NCI-H2196 (cell line): ENCODE measurements at regions not wholly inside any gene's neighbourhood (a gene's known extent, or its start where the extent isn't known, plus 50 kb on each side); places are given as distances from the start of the nearest gene placed in this dataset.

ENCODE experiments used
- DNase-seq: peaks from one replicate; lab custom pipeline; 2025; ENCODE audit not compliant: unreplicated experiment; lab: John Stamatoyannopoulos, UW

DNA sequence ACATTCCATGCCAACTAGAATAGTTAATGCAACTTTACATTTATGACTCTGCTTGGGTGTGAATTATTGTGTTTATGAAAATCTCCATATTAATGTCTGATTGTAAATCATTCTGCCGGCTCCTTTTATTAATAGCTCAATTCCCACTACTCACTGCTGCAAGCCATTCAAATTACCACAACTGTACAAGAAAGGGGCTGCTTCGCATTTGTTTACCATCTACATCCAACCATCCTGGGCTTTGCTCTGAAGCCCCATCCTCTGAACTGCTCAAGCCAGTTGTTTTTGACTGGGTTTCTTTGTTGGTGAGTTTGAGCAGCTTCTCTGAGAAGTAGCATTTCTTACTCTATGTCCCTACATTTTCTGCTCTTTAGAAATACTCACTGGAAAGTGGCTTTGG, 451.6 kb upstream of the CADM1 start:
- DNase-seq = no peak

- DNase-seq = no peak
Observed at GRCh38 chr11:115950660-115951059, 446.4 kb upstream of the CADM1 start.

- DNase-seq = no peak
Observed at GRCh38 chr11:115944596-115944995, 440.4 kb upstream of the CADM1 start.

- no peak for DNase-seq
Observed at GRCh38 chr11:115942011-115942410, 437.8 kb upstream of the CADM1 start.

DNA sequence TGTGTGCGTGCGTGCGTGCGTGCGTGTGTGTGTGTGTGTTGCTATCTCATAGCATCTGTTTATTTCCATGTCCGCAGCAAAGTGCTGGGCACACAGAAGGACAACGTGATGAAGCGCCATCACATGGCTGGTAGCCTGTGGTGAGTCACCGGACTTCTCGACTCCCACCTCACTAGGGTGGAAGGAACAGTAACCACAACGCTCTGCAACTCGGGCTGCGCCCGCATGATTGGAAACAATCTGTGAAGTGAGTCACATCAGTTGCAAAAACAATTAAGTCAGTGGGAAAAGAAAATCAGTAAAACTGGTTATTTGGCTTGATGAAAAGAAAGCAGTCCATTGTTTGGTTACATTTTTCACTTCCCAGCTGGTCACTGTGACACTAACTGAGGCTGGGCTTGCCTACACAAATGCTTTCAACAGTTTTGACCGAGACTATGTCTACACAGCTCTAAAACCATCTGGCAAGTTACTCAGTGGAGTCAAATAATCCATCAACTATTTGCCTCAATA, 437.3 kb upstream of the CADM1 start:
- no peak for DNase-seq

DNA sequence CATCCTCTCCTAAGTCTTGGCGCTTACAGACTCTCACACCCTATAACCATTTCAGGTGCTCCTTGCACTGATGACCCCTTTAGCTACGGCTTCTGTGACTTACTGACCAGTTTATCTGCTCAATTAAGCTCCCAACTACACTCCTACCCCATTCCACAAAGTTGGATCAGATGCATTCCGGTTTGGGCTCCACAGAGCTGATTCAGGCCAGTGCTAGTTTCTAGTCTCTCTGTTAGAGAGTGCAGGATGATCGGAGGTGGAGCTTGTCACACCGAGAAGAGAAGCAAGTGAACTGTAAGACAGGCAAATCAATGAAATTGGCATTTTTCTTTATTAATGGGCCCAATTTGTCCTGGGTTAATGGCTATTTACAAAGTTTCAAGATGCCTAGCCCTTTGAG, 436.8 kb upstream of the CADM1 start:
- no peak for DNase-seq

DNA sequence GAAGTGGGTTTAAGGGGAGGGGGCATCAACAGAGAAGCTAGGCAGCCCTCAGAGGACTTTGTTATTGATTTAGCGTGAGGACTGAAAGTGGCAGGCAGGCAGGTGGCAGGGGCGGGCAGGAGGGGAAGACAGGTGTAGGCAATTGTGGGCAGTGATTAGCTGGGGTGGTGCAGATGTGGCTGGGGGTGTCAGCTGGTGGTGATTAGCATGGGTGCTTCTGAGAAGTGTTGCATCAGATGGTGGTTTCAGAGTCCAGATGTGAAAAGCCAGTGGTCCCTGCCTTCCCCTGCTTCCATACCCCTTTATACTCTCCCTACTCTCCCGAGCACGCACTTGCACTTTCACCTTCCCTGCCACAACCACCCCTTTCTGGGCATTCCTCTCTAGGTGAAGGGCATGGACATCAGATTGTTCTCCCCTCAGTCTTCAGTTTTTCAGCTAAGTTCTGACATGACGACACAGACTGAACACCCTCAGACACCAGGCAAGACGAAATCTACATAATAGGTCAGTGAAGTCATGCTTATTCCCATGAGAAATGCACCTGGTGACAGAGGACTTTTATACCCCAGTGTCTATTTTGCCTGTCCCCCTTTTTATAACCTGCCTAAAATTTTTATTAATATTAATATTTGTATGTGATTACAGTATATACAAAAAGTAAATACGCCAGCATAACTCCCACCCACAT, 435.7 kb upstream of the CADM1 start:
- no peak for DNase-seq

- no peak for DNase-seq
Observed at GRCh38 chr11:115939104-115939730, 435.0 kb upstream of the CADM1 start.

DNA sequence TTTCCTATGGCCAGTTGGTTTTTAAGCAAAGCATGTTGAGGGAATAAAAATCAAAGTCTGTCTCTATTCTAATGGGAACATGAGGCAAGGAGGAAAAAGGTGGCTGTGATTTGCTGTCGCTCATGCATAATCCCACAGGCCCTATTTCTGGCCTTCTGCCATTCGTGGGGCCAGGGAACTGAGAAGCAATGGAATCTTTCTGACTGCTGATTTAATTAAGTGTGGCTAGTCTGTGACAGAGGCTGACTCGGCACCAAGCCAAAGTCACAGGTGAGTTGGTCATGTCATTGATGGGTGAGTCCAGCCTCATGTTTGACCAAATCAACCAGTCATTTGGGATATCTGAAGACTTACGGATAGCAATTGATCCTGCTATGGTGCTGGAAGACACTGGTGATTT, 429.3 kb upstream of the CADM1 start:
- DNase-seq = no peak

- DNase-seq = no peak
Observed at GRCh38 chr11:115931548-115932083, 427.4 kb upstream of the CADM1 start.

- DNase-seq = no peak
Observed at GRCh38 chr11:115930886-115931547, 426.8 kb upstream of the CADM1 start.

- DNase-seq = no peak
Observed at GRCh38 chr11:115930291-115930690, 426.1 kb upstream of the CADM1 start.

DNA sequence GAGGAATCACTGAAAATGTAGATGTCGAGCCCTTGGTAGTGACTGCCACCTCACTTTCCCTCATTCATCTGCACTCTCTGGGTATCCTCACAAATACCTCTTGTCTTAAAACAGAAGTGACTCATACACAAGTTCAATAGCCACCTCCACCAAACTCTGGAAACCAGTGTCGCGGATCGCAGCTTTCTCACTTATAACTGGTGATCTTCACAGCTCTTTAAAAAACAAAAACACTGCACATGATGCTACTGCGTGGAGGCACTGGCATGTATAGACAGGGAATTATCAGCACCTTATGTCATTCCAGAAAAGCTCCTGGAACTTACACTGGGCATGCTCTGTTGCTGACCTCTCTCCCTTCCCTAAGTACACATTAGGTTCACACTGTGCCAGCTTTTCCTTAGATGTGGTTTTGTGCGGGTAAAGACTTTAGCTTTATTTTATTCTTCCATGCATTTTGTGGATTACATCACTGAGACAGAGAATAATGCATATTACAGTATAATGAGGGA, 425.5 kb upstream of the CADM1 start:
- DNase-seq = no peak

GRCh38 chr11:115928811-115929210, 424.6 kb upstream of the CADM1 start:
- DNase-seq = no peak

GRCh38 chr11:115927823-115928329, 423.7 kb upstream of the CADM1 start:
- DNase-seq = no peak

DNA sequence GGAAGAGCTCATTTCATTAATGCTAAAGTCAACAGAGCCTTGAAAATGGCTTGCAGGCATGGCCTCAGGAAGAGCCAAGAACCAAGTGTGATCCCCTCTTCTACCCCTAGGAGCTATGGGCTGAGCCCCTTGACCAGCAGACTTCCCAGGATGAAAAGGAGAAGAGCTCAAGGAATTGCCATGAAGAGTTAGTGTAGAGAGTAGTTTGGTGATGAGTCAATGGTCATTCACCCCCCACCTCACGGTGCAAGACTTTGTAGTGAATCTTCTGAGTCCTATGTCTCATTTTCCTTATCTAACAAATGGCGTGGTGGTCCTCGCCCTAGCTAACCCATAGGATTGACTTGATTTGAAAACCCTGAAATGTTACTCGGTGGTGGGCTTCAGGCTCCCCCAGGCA, 422.4 kb upstream of the CADM1 start:
- DNase-seq = no peak

DNA sequence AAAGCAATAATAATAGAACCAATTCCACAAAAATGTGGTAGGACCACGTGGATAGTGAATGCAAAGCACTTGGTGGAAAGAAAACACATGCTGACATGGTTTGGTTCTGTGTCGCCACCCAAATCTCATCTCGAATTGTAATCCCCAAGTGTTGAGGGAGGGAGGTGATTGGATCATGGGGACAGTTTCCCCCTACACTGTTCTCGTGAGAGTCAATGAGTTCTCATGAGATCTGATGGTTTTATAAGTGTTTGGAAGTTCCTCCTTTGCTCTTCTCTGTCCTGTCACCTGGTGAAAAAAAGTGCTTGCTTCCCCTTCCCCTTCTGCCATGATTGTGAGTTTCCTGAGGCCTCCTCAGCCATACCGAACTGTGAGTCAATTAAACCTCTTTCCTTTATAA, 421.9 kb upstream of the CADM1 start:
- no peak for DNase-seq

DNA sequence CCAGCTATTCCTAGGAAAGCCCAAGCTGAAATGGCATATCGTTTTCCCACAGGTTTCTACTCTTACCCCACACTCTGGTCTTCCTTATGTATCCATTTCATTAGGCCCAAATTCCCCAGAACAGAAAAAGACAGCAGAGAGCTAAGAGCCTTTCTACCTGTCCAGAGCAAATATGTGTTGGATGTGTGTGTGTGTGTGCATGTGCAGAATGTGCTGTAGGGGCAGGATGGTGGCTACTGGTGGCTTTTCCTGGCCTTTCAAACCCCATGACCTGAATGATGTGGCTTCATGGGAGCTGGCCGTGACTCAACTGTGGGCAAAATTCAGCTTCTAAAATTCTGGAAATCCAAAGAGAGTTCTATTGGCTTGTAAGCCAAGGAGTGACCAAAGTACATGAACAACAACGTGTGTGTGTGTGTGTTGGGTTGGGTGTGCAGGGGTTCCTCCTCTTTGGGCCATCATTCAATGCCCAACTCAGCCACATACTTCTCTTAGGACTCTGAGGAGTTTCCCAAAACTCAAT, 421.4 kb upstream of the CADM1 start:
- no peak for DNase-seq

DNA sequence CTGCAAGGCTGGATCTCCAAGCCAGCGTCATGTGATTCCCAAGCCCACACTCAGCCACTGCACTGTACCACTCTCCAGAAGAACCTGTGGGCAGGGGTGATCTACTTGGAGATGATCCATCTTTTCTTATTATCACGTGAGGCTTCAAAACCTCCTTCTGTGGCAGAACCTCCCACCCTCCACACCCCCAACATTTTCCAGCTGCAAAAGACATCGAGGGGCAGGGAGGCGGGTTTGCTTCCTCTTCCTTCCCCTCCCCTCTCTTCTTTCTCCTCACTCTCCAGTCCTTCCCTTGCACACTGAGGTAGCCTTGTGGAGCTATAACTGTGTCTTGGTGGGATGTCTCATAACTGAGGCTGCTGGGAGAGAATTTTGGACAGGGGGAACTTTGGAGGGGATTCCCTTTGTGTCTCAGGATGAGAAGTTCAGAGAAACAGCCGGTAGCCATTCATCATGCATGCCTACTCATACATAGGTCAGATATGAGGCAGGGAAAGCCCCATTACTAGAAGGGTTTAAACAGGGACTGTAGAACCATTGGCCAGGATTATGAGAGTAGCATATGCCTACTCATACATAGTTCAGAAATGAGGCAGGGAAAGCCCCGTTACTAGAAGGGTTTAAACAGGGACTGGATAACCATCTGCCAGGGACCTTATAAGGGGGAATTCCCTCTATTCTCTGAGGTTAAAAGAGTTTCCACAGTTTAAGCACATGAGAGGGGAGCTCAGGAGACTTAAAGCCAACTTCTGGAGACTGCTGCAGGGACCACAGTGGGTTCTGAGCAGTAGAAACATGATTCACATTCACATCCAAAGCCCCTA, 420.7 kb upstream of the CADM1 start:
- no peak for DNase-seq

DNA sequence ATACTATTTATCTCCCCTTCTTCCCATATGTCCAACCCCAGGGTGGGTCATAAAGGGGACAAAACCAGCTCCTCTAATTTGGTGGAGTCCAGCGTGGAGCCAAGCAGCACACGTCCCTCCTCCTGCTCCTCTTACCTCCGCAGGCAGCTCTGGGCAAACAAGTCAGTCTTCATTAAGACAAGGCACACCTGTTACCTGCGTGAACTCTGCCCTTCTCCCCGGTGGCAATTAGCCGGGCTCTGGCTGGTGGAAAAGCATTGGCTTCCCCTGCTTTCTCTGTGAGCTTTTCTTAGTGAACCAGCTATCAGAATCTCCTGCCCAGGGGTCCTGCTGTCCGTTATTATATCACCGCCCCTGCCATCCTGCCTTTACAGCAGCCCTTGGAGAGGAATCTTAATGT, 418.7 kb upstream of the CADM1 start:
- DNase-seq = no peak
